Amniotic stem cell (primary cell): ENCODE measurements at regions not wholly inside any gene's neighbourhood (a gene's known extent, or its start where the extent isn't known, plus 50 kb on each side); places are given as distances from the start of the nearest gene placed in this dataset.

Experiments
- DNase-seq: peaks from one replicate; lab custom pipeline; 2025; lab: John Stamatoyannopoulos, UW

- DNase-seq: peak; percentile 38
Observed at GRCh38 chr1:68378296-68379084, 71.3 kb downstream of the RPE65 start.

- DNase-seq: no peak
Observed at GRCh38 chr1:68377098-68377497, 72.7 kb downstream of the RPE65 start.

- DNase-seq: no peak
Observed at GRCh38 chr1:68376441-68376840, 73.3 kb downstream of the RPE65 start.

- no peak for DNase-seq
Observed at GRCh38 chr1:68375919-68376318, 73.8 kb downstream of the RPE65 start.

GRCh38 chr1:68373173-68373572, 76.6 kb downstream of the RPE65 start:
- DNase-seq: no peak

GRCh38 chr1:68372487-68372886, 77.3 kb downstream of the RPE65 start:
- no peak for DNase-seq

GRCh38 chr1:68370101-68370915, 79.4 kb downstream of the RPE65 start:
- DNase-seq: no peak

- DNase-seq: no peak
Observed at GRCh38 chr1:68366572-68366971, 83.2 kb downstream of the RPE65 start.

- no peak for DNase-seq
Observed at GRCh38 chr1:68365709-68366382, 83.9 kb downstream of the RPE65 start.

- DNase-seq: no peak
Observed at GRCh38 chr1:68363339-68363738, 86.4 kb downstream of the RPE65 start.

GRCh38 chr1:68361346-68361910, 88.3 kb downstream of the RPE65 start:
- DNase-seq: no peak

GRCh38 chr1:68359045-68359444, 90.7 kb downstream of the RPE65 start:
- DNase-seq: no peak

- DNase-seq: no peak
Observed at GRCh38 chr1:68358439-68358838, 91.3 kb downstream of the RPE65 start.

- DNase-seq: no peak
Observed at GRCh38 chr1:68355614-68356013, 94.1 kb downstream of the RPE65 start.

- DNase-seq: no peak
Observed at GRCh38 chr1:68352202-68352601, 97.6 kb downstream of the RPE65 start.

GRCh38 chr1:68347415-68347814, 102.3 kb downstream of the RPE65 start:
- DNase-seq: no peak

- no peak for DNase-seq
Observed at GRCh38 chr1:68346188-68346808, 103.5 kb downstream of the RPE65 start.

- no peak for DNase-seq
Observed at GRCh38 chr1:68344208-68344607, 105.5 kb downstream of the RPE65 start.

GRCh38 chr1:68340951-68341350, 108.6 kb upstream of the WLS start:
- no peak for DNase-seq

- DNase-seq: no peak
Observed at GRCh38 chr1:68339505-68339904, 107.2 kb upstream of the WLS start.

- no peak for DNase-seq
Observed at GRCh38 chr1:68338081-68338480, 105.8 kb upstream of the WLS start.

- no peak for DNase-seq
Observed at GRCh38 chr1:68332041-68332440, 99.7 kb upstream of the WLS start.
